ENCODE measurements at regions not wholly inside any gene's neighbourhood (a gene's known extent, or its start where the extent isn't known, plus 50 kb on each side); places are given as distances from the start of the nearest gene placed in this dataset.

GRCh38 chr7:36076074-36076473 lies 77.0 kb upstream of the EEPD1 start:
- DNase-seq: no peak

DNA sequence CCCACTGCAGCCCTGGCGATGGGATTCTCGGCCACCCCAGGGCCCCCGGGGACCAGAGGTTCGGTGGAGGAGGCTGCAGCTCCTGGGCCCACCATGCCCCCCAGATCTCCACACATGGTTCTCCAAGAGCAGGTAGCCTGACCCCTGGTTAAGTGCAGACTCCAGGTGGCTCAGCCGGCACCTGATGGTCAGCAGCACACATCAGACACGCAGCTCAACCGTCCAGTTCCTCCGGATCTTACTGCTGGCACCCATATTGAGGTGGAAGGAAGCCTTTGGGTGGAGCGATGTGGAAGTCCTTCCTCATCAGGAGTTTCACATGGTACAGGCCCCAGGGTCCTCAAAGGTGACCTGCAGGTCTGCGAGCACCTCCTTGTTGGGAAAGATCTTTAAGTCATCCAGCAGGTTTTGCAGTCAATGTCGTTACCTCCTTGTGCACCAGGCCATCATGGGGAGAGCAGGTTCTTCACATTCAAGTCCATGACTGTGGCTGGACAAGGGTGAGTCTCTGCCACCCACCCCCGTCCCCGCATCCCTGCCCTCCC lies 74.2 kb upstream of the EEPD1 start:
- DNase-seq: no peak

- DNase-seq: no peak
Measured at GRCh38 chr7:36079446-36080025, 73.5 kb upstream of the EEPD1 start.

GRCh38 chr7:36080843-36081242 lies 72.2 kb upstream of the EEPD1 start:
- DNase-seq: no peak

GRCh38 chr7:36082216-36082615 lies 70.8 kb upstream of the EEPD1 start:
- DNase-seq: no peak

DNA sequence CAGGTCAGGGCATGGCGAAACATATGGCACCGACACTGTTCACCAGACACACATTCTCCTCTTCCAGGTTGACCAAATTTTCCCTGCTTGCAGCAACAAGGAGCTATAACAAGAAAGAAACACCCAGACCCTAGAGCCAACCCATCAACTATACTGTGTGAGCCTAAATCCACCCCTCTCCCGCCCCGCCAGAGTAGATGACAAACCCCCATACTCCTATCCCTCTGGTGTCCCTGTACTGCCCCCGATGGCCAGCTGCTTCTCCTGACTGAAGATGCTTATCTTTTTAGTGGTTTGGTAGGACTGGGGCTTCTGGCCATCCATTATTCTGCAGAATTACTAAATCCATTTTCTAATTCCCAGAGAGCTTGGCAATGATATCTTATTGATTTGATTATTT lies 70.1 kb upstream of the EEPD1 start:
- no peak for DNase-seq

GRCh38 chr7:36083626-36084380 lies 69.3 kb upstream of the EEPD1 start:
- no peak for DNase-seq

DNA sequence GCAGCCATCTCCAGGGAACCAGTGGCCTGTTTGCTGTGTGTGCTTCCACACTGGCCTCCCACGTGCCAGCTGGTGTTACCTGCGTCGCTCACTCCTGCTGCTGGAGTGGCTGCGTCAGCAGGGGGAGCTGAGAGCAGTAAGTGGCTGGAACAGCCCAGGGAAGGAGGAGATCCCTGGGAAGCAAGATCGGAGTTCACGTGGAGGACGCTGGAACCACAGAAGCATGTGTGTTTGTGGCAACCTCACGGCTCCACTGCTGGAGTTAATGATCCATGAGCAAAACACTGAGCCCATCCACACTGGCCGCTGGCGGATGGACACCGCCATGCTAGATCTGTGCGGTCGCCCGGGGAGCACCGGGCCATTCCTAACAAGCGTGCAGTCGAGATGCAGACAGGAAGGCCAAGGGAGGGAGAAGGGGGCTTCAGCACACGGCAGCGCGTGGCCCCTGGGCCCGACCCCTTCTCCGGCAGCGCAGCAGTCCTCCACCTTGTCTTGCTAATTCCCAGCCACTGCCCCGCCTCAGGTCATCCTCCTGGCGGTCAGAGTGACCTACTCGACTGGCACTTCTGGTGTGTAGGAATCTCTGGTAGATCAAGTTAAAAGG lies 68.5 kb upstream of the EEPD1 start:
- no peak for DNase-seq

DNA sequence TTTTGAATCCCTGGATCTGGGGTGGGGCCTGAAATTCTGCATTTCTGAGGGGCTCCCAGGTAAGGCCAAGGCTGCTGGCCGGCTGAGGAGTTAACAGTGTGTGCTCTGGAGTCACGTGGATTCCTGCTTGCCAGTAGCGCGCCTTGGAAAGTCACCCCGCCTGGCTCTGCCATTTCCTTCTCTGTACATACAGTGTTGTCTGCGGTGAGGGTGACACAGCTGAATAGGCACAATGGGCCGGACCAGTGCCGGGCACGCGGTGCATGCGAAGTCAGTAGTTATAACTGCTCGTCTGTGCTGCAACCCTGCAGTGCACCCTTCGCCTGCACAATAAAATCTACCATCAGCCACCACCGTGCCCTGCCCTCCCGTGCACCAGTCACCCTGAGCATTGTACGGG lies 68.0 kb upstream of the EEPD1 start:
- no peak for DNase-seq

DNA sequence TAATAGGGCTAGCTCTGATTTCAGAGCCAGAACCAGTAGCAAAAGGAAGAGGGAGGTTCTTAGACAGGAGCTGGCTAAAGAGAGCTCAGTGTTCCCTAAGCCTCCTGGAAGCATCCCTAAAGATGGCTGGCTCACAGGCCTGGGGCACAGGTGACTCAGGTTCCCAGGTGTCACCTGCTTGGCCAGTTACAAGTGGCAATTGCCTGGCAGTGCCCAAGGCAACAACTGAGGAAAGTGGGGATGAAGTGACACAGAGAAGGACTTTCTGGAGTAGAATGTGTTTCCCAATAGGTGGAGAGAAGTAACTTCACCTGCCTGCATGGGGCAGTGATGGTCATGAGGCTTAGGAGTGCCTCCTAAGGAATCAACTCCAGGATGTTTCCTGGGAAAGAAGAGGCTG lies 66.5 kb upstream of the EEPD1 start:
- DNase-seq: no peak

GRCh38 chr7:36088553-36088952 lies 64.5 kb upstream of the EEPD1 start:
- DNase-seq: no peak

DNA sequence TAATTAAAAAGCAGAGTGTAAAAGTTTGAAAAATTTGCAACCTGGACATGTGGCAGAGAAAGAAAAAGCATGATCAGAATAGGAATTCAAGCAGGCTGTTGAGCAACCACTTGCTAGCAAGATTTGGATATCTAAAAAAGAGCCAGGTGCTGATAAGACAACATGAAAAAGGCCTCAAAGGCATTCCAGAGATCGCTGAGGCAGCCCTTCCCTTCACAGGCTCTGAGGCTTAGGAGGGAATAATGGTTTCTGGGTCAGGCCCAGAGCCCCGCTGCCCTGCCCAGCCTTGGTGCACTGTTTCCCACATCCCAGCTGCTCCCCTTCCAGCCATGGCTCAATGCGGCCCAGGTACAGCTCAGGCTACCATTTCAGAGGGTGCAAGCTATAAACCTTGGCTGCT lies 64.1 kb upstream of the EEPD1 start:
- no peak for DNase-seq

DNA sequence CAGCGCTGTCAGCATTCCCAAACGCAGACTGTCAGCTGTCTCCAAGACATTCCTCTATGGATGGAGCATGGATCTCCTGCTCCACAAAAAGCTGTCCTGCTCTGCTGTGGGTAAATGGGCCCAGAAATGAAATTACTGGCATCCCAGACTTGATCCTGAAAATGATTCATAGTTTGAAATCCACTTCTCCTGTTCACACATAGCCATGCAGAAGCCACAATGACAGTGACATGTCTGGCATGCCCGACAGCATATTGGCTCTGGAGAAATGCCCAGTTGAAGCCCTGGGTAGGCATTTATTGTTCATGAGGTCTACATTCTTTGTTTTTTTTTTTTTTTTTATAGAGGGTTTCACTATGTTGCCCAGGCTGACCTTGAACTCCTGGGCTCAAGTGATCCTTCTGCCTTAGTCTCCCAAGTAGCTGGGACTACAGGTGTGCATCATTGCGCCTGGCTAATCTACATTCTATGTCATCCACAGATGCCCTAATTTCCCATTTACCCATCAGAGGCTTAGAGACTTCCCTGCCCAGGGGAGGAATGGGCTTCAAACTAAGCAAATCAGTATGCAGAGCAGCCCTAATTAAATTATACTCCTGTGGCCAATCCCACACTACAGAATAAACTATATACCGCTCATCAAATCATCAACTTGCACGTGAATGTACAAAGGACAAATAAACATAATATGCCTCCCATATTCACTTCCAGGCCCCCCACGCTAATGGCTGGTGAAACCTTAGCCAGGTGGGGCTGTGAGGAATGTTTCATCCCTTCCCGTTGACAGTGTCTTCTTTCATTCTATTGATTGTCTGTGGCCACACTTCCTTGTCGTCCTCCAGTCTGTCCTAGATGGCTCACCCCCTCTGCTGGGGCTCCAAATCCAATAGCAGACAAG lies 61.8 kb upstream of the EEPD1 start:
- DNase-seq: no peak

GRCh38 chr7:36091874-36092176 lies 61.2 kb upstream of the EEPD1 start:
- DNase-seq: no peak

DNA sequence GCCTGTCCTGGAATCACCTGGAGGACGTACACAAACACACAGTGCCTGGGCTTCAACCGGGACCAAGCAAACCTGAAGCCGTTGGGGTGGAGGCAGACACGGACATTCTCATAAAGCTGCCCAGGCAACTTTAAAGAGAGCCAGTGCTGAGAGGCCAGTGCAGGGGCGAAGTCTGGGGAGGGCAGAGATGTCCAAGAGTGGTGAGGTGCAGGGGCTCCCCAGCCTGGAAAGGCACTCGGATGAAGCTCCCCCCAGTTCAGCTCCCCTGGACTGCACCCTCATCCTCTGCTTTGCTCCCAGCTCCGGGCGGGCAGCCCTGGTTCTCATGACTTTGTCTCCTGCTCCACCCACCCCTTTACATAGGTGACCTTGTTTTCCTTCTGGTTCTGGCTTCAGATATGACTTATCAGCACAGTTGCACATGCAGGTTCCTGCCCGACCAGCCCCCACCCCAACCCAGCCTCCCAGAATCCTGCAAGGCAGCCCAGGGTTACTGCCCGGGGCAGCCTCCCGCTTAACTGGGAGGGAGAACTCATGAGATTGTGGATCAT lies 60.8 kb upstream of the EEPD1 start:
- no peak for DNase-seq

DNA sequence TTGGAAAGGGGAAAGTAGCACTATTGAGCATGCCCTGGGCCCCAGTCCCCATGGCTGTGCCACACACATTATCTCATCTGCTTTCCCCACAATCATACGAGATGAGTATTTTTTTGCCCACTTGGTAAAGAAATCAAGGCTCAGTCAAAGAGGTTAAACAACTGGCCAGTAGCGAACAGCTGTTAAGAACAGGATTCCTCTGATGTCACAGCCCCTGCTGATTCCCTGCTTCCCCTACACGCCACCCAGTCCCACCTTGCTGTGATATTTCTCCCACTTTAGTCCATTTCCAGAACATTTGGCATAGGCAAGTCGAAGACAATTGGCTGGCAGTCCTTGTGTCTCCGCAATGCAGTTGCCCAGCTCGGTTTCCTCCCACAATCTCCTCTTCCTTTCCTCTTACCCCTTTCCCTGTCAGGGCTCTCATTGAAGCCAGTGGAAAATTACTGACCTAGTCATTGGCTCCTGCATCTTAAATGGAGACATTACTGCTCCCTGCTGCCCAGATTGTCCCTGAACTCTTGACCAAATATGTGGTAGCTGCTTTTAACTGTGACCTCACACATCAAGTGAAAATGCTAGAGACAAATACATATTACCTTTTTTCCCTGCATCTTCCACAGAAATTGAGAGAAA lies 56.5 kb upstream of the EEPD1 start:
- DNase-seq: no peak

DNA sequence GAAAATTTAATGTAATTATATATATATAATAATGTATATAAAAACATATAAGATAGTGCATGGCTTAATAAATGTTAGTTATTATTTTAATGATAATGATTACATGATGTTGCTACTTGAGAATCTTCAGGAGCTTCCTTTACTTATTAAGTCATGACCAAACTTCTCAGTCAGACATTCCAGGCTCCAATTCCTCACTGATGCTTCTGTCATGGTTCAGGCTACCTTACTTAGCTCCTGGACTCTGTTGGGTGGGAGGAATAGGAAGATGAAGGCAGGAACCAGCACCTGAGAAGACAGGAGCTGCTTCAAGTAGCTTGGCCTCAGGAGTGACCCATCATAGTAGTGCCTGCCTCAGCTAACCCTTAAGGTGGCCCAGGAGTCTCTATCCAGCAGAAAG lies 55.0 kb upstream of the EEPD1 start:
- no peak for DNase-seq

- DNase-seq: no peak
Measured at GRCh38 chr7:36100226-36100625, 52.8 kb upstream of the EEPD1 start.

GRCh38 chr7:36100634-36101033 lies 52.4 kb upstream of the EEPD1 start:
- no peak for DNase-seq

Measured in stimulated activated CD4-positive, alpha-beta T cell treated with anti-CD3 and anti-CD28 coated beads, Interleukin-12 subunit alpha, Interleukin-12 subunit beta, amount 100 ng/mL, for 4 hours (primary cell).